ENCODE measurements at regions not wholly inside any gene's neighbourhood (a gene's known extent, or its start where the extent isn't known, plus 50 kb on each side); places are given as distances from the start of the nearest gene placed in this dataset.

DNA sequence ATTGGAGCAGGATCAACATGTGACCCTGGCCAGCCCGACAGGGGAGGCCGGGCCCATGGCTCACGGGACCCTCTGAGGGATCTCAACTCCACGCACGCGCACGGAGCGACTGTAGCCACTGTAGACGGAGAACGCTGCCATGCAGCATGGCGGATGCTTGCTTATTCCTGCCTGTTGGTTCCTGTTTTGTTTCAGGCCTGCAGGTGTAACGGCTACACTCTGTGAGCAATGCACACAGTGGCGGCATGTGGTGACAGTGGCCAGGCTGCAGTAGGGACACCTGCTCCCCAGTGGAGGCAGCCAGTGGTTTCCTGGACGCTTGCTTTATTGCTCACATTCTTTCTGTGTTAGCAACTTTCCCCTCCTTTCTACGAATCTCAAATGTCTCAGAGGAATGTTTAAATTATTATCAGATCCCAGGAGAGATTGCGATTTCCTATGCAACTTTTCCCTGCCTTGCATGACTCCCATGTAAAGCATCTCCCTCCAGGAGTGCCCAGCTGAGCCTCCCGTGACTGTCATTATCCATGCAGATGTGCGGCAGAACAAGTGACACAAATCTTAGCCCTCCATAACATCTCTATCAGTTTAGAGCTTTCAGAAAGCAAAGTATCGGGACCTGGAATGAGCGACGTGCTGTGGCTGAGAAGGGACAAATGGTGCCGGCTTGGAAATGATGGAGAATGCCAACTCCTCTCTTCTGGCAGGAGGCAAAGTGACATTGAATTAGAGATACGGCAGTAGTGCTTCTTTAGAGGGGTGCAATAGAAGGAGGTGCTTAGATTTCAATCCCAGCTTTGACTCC is 209.7 kb downstream of the ASB1 start:
- no peaks in the 10 kb centered on the region for H3K27me3 ChIP-seq (ENCODE audit: control insufficient read depth, insufficient read depth, low read length)
- H3K36me3 ChIP-seq (ENCODE audit: control insufficient read depth, insufficient read depth, low read length): no peaks in the 10 kb centered on the region
- intact Hi-C loops (cut with micrococcal nuclease; ENCODE audit: unreplicated experiment) (no loop called here), in situ Hi-C loops (cut with HindIII; ENCODE audit: low pct_unique_long_range_greater_than_20kb, low sequenced_read_pairs) (no loop called here)
- BruUV-seq (replicated peaks): no TSS peak
- ChIA-PET CTCF (no interaction called here), POLR2A (no interaction called here)
- ATAC-seq (no peak), DNase-seq (ENCODE audit: low read depth, low spot score) (no peak)
- H3K4me3 ChIP-seq (ENCODE audit: low read depth in 2 of 2, low read length in 2 of 2): no peak overlapping the region
- H3K27ac ChIP-seq (ENCODE audit: low read length): no peak overlapping the region
- no peaks in the 10 kb centered on the region for H3K9me3 ChIP-seq (ENCODE audit: control insufficient read depth, insufficient read depth, low read depth, low read length)
- TF ChIP-seq SIN3A (IDR thresholded peaks at IDR 0.05; ENCODE audit: borderline replicate concordance, insufficient read depth, low read depth, low read length) (no peak), POLR2AphosphoS5 (IDR thresholded peaks at IDR 0.05; ENCODE audit: low read depth, low read length) (no peak), TCF7L2 (IDR thresholded peaks at IDR 0.05; ENCODE audit: low read depth, low read length) (no peak)
- TF ChIP-seq, protein P1, sequence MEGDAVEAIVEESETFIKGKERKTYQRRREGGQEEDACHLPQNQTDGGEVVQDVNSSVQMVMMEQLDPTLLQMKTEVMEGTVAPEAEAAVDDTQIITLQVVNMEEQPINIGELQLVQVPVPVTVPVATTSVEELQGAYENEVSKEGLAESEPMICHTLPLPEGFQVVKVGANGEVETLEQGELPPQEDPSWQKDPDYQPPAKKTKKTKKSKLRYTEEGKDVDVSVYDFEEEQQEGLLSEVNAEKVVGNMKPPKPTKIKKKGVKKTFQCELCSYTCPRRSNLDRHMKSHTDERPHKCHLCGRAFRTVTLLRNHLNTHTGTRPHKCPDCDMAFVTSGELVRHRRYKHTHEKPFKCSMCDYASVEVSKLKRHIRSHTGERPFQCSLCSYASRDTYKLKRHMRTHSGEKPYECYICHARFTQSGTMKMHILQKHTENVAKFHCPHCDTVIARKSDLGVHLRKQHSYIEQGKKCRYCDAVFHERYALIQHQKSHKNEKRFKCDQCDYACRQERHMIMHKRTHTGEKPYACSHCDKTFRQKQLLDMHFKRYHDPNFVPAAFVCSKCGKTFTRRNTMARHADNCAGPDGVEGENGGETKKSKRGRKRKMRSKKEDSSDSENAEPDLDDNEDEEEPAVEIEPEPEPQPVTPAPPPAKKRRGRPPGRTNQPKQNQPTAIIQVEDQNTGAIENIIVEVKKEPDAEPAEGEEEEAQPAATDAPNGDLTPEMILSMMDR (IDR thresholded peaks at IDR 0.05): no peak
- TF ChIP-seq, protein P2, sequence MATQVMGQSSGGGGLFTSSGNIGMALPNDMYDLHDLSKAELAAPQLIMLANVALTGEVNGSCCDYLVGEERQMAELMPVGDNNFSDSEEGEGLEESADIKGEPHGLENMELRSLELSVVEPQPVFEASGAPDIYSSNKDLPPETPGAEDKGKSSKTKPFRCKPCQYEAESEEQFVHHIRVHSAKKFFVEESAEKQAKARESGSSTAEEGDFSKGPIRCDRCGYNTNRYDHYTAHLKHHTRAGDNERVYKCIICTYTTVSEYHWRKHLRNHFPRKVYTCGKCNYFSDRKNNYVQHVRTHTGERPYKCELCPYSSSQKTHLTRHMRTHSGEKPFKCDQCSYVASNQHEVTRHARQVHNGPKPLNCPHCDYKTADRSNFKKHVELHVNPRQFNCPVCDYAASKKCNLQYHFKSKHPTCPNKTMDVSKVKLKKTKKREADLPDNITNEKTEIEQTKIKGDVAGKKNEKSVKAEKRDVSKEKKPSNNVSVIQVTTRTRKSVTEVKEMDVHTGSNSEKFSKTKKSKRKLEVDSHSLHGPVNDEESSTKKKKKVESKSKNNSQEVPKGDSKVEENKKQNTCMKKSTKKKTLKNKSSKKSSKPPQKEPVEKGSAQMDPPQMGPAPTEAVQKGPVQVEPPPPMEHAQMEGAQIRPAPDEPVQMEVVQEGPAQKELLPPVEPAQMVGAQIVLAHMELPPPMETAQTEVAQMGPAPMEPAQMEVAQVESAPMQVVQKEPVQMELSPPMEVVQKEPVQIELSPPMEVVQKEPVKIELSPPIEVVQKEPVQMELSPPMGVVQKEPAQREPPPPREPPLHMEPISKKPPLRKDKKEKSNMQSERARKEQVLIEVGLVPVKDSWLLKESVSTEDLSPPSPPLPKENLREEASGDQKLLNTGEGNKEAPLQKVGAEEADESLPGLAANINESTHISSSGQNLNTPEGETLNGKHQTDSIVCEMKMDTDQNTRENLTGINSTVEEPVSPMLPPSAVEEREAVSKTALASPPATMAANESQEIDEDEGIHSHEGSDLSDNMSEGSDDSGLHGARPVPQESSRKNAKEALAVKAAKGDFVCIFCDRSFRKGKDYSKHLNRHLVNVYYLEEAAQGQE (IDR thresholded peaks at IDR 0.05; ENCODE audit: insufficient read depth in 1 of 2, low read depth in 2 of 2, low read length in 1 of 2): no peak
- no peaks in the 10 kb centered on the region; the same call in 1 of the 2 replicates for H3K4me1 ChIP-seq (ENCODE audit: control insufficient read depth, insufficient read depth, low read length)

DNA sequence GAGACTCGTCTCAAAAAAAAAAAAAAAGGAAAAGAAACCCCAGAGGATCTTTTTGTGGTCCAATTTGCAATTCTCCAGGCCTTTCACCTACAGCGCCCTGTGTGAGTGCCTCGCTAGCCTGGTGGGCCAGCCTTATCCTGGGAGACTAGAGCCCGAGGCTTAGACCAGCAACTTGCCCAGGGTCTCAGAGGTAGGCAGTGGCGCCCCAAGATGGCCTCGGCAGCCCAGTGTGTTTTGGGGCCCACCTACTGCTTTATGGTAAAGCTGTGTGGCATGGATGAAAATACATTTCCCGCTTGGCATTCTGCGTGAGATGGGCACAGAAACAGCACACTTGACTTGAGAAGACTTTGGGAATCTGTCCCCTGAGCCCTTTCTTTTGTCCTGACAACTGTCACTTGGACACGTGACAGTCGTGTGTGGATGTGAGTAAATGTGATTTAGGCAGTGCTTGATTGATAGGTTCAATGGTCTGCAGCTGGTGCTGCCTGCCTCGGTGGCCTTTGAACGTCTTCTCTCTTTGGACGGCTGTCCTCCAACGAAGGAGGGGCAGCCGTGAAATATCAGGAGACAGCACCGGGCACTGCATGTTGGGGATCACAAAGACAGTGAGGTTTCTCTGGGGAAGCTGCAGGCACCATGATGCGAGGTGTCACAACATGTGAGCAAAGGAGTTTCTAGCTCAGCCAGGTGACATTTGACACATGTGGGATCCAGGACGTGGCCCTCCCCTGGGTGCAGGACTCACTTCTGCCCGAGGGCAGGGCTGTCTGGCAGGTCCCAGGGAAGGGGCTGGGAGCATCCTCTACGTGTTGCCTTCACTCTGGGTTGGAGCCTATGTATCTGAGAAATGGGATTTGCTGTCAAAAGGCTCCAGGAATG is 209.5 kb upstream of the TWIST2 start:
- ATAC-seq (no peak), DNase-seq (ENCODE audit: low read depth, low spot score) (no peak)
- Histone ChIP-seq H3K36me3 (ENCODE audit: control insufficient read depth, insufficient read depth, low read length) (no peaks in the 10 kb centered on the region), H3K27ac (ENCODE audit: low read length) (no peak overlapping the region), H3K4me3 (ENCODE audit: low read depth in 2 of 2, low read length in 2 of 2) (no peak overlapping the region), H3K4me1 (ENCODE audit: control insufficient read depth, insufficient read depth, low read length) (no peaks in the 10 kb centered on the region; the same call in 1 of the 2 replicates), H3K27me3 (ENCODE audit: control insufficient read depth, insufficient read depth, low read length) (no peaks in the 10 kb centered on the region), H3K9me3 (ENCODE audit: control insufficient read depth, insufficient read depth, low read depth, low read length) (no peaks in the 10 kb centered on the region)
- POLR2A ChIA-PET: no interaction called here
- in situ Hi-C loops (cut with HindIII; ENCODE audit: low pct_unique_long_range_greater_than_20kb, low sequenced_read_pairs) (no loop called here), intact Hi-C loops (cut with micrococcal nuclease; ENCODE audit: unreplicated experiment) (no loop called here)
- CTCF ChIA-PET: no interaction called here
- no peak for TF ChIP-seq SIN3A (IDR thresholded peaks at IDR 0.05; ENCODE audit: borderline replicate concordance, insufficient read depth, low read depth, low read length)
- no peak for TF ChIP-seq POLR2AphosphoS5 (IDR thresholded peaks at IDR 0.05; ENCODE audit: low read depth, low read length)
- TF ChIP-seq TCF7L2 (IDR thresholded peaks at IDR 0.05; ENCODE audit: low read depth, low read length): no peak
- TF ChIP-seq, protein P2 (IDR thresholded peaks at IDR 0.05; ENCODE audit: insufficient read depth in 1 of 2, low read depth in 2 of 2, low read length in 1 of 2): no peak
- TF ChIP-seq, protein P1 (IDR thresholded peaks at IDR 0.05): no peak
- BruUV-seq (replicated peaks): no TSS peak
